ENCODE measurements at regions not wholly inside any gene's neighbourhood (a gene's known extent, or its start where the extent isn't known, plus 50 kb on each side); places are given as distances from the start of the nearest gene placed in this dataset.

DNA sequence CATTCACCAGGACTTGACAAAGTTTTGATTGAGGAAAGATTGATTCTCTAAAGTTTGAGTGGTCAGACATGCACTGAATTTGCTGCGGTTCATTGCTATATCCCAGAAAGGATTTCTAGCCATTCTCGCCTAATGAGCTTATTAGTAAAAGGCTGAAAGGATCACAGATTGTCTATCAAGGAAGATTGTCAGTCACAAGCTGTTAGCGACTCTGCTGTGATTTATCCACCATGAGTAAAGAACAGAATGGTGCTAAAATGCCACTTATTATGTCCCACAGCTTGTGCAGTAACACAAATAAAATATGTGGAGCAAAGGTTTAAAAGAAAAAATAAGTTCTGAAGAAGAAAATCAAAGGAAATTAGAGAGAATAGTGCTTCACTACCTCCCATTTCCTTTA lies 701.2 kb upstream of the CDH7 start:
- TF ChIP-seq, protein P1, sequence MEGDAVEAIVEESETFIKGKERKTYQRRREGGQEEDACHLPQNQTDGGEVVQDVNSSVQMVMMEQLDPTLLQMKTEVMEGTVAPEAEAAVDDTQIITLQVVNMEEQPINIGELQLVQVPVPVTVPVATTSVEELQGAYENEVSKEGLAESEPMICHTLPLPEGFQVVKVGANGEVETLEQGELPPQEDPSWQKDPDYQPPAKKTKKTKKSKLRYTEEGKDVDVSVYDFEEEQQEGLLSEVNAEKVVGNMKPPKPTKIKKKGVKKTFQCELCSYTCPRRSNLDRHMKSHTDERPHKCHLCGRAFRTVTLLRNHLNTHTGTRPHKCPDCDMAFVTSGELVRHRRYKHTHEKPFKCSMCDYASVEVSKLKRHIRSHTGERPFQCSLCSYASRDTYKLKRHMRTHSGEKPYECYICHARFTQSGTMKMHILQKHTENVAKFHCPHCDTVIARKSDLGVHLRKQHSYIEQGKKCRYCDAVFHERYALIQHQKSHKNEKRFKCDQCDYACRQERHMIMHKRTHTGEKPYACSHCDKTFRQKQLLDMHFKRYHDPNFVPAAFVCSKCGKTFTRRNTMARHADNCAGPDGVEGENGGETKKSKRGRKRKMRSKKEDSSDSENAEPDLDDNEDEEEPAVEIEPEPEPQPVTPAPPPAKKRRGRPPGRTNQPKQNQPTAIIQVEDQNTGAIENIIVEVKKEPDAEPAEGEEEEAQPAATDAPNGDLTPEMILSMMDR (conservative IDR thresholded peaks at IDR 0.05) = no peak
- TF ChIP-seq ZFX (IDR thresholded peaks at IDR 0.05) = no peak
